GM18498 (cell line): ENCODE measurements at regions not wholly inside any gene's neighbourhood (a gene's known extent, or its start where the extent isn't known, plus 50 kb on each side); places are given as distances from the start of the nearest gene placed in this dataset.
"Not testable (repeated sequence)": the region's sequence is repeated elsewhere in the genome, so short reads cannot be mapped to it uniquely, and the experiment has no call there.

Experiments used
- ATAC-seq: cut with Tn5 transposase; IDR thresholded peaks from one replicate; pipeline ENCODE4 v1.9.1; 2021; ENCODE audit warnings: mild to moderate bottlenecking, moderate library complexity; ENCODE audit not compliant: unreplicated experiment

DNA sequence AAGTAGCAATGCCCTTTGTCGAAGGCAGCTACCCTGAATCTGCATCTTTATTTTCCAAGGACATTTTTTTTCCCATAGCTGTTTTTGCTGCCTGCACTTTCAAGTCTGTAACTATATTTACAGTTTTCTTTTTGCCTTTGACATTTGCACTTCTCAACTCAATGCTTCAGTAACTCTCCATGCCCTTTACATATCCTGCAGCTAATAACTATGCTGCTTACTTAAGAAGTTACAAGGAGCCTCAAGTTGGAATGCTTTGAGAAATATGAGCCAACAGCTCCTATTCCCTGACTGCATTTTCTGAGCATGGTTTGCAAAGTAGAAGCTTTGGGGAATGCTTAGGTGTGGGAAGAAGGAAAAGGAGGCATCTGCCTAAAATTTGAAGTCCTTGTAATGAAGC, 194.8 kb upstream of the TRPC7 start:
- no peak for ATAC-seq

DNA sequence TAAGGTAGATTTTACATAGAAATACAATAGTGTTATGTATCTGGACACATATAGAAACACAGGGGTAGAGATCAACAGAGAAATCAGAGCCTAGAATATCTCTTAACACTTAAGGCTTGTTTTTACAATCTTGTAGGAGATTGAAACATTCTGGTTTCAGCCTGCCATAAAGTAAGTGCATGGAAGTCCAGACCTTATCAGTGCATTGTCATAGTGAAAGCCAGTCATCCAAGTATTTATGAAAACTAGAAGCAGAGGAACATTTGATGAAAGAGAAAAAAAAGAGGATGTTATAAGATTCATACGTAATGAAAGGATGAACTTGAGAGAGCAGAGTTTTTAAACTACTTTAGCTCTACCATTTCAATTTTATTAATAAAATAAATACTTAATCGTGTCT, 194.3 kb upstream of the TRPC7 start:
- ATAC-seq, result no peak

DNA sequence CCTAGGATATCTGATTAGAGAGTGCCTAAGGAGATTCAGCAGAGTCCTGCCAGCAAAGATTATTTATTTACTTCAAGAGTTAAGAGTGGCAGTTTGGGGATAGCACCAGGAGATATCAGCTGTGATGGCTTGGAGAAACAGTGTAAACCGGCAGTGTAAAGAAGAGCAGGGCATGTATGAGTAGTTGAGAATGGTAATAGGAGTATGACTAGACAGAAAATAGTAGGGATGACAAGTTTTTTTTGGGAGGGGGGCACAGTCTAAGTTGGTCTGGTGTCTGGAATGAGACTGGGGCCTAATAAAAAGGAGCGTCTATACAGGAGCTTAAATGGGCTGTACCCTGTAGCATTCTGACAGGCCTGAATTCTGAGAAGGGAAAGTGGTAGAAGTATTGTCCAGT, 181.8 kb upstream of the TRPC7 start:
- not testable (repeated sequence) for ATAC-seq

DNA sequence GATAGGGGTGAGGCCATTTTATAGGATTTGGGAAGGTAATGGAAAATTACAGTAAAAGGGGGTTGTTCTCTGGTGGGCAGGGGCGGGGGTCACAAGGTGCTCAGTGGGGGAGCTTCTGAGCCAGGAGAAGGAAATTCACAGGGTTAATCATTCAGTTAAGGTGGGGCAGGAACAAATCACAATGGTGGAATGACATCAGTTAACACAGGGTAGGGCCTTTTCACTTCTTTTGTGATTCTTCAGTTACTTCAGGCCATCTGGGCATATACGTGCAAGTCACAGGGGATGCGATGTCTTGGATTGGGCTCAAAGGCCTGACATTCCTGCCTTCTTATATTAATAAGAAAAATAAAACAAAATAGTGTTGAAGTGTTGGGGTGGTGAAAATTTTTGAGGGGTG, 181.1 kb upstream of the TRPC7 start:
- not testable (repeated sequence) for ATAC-seq

DNA sequence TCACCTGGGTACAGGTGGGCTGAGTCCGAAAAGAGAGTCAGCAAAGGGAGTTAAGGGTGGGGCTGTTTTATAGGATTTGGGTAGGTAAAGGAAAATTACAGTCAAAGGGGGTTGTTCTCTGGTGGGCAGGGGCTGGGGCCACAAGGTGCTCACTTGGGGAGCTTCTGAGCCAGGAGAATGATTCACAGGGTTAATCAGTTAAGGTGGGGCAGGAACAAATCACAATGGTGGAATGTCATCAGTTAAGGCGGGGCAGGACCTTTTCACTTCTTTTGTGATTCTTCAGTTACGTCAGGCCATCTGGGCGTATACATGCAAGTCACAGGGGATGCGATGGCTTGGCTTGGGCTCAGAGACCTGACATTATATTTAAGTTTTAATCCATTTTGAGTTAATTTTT, 179.7 kb upstream of the TRPC7 start:
- not testable (repeated sequence) for ATAC-seq

DNA sequence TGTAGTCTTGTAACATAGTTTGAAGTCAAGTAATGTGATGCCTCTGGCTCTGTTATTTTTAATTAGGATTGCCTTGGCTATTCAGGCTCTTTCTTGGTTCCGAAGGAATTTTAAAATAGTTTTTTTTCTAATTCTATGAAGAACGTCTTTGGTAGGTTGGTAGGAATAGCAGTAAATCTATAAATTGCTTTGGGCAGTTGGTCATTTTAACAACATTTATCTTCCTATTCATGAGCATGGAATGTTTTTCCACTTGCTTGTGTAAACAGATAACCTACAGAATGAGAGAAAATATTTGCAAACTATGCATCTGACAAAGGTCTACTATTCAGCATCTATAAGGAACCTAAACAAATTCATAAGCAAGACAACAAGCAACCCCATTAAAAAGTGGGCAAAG, 173.2 kb upstream of the TRPC7 start:
- no peak for ATAC-seq

DNA sequence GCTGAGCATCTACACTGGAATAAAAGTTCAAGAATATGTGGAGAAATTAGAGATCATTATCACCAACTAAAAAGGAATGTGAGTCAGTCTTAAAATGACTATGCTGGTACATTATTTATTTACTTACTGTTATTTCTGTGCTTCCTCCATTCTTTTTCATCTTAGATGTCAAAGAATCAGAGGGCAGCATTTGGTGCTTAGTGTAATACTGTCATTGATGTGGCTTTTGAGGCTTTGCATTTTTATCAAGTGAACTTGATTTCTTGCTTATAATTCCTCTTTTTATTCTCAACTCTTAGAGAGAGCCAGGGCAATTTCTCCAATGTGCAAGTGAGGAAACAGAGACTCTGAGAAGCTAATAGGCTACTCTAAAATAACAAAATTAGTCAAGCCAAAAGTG, 163.7 kb upstream of the TRPC7 start:
- ATAC-seq, result no peak

DNA sequence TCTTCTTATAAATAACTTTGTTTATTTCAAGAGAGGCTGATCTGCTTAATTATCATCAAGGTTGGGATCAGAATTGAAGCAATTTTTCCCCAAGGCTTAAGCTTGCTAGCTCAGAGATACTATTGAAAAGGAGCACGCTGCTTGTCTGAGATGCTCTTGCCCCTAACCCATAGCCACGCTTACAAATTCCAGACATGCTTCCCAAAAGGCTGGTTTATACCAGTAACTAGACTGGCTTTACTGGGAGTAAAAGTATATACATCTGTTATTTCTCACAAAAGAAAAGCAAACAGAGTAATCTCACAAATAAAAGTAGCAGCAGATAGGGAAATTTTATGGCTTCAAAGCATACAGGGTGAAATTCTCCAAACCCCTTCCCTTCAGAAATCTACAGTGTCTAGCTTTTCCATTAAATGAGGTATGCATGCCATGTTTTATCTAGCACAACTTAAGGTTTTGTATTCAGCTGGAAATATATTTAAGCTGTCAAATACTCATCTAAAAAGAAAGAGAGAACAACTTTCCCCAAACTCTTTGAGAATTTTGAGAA, 163.2 kb upstream of the TRPC7 start:
- no peak for ATAC-seq

DNA sequence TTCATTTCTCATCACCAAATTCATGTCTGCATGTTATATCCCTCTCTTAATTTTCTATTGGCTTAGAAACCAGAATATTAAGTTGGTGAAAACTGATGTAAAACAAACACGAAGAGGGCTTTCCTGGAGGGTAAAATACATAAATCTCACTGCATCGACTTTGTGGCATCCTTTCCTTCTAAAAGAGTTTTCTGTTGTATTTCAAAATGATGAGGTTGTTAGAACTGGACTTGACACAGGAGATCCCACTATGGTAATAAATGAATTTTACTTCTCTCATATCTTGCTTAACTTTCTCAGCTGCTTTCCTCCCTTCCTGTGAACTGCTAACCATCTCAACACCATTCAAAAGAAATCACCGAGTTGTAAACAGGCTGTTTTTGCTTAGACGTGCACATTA, 162.0 kb upstream of the TRPC7 start:
- no peak for ATAC-seq

DNA sequence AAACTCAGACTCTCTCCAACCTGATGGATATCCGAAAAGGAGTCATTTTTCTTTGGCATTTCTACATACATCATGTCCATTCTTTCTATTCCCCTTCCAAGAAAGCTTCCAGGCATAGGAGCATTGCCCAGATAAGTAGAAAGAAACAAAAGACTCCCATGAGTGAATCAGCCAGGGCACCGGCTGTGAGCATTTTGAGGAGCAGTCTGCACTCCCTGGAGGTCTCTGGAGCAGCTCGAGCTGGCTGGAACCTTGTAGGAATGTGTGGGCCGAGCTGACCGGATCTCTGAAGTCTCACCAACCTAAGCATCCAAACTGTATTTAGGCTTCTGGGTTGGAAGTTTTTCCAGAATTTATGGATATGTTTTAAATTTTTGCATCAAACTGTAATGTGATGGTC, 161.4 kb upstream of the TRPC7 start:
- no peak for ATAC-seq

DNA sequence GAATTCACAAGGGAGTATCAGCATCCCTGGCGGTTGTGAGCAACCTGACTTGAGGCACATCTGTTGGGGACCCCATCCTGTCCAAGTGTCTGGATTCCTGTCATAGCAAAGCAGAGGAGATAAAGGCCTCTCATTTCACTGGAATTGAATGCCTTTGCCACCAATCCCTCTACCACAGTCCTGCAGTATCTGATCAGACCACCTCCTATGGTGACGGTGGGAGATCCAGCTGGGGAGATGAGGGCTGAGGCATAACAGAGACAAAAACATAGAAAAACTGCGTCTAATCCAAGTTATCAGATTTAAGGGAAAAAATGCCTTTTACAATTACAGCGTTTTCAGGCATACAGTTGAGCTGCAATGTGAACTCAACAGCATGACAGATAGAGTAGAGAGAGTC, 160.7 kb upstream of the TRPC7 start:
- ATAC-seq, result no peak

DNA sequence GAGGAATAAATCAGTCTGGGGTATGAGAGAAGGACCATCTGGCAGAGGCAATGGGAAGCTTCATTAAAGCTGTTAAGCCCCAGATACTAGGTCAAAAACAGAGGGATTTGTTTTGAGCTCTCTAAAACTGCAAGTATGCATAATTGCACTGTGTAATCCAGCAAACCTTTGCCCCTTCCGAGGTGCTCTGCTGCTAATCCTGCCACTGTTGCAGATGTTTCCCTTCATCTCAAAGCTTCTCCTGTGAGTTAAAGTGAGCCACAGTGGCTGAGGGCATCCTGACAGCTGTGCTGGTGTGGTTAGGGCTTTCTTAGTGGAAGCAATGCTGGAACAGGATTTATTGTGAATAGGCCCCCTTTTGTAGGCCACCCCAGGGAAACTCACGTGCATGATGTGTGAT, 160.3 kb upstream of the TRPC7 start:
- no peak for ATAC-seq

DNA sequence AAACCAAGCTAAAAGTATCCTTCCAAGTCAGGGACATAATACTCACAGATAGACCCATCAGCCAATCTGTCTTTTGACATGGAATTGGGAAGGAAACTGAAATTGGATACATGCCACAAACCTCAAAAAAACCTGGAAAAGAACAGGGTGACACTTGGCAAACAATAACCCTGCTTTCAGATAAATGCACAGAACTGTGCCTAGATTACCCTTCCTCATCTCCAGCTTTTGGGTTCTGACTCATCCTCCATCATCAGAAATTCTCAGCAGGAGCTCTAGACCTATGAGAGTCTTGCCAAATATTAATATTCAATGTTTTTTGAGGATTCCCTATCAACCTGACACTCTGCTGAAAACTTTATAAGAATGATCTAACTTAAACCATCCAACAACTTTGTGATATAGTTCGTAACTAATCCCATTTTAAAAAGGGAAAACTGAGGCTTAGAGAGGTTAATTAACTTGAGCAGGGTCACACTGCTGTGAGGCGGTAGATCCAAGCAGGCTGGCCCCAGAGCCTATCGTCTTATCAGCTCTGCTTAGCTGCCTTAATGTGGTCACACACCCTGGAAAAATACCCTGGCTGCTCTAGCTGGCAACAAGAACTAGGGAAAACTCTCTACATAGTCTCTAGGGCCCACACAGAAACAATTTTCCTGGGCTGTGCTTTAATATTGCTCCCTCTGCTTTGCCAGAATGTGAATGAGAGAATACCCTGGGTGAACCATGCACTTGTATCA, 157.0 kb upstream of the TRPC7 start:
- ATAC-seq, result no peak

DNA sequence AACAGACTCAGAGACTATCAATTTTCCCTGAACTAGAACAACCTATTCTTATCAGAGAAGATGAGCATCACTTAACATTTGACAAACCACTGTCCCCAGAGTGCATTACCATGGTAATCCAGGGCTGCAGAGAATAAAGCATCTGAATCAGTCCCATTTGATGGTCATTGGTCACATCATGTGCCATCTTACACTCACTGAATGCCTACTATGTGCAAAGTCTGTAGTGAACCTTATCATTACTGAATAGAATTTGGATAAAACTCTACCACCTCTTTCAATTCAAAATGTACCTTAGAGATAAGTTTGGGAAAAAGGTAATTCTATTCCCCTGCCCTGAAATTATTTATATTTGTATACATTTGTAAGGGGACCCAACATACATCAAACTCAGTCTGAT, 156.4 kb upstream of the TRPC7 start:
- ATAC-seq, result no peak

DNA sequence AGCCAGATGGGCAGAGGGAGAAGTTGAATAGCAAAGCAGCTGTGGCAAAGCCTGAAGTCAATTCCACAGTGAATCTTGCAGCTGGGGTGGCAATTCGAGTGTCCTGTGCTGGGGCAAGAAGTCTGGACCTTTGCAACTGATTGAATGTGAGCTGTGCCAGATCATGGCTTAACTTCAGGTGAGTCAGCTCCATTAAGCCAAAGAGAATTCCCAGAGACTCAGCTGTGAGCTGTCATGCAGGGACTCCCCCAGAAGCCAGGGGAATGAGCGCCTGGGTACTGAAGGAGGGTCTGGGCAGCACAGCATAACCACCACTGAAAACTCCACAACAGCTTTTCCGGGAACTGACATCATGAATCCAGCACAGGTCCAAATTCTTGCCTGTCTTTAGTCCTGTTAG, 153.5 kb upstream of the TRPC7 start:
- no peak for ATAC-seq

DNA sequence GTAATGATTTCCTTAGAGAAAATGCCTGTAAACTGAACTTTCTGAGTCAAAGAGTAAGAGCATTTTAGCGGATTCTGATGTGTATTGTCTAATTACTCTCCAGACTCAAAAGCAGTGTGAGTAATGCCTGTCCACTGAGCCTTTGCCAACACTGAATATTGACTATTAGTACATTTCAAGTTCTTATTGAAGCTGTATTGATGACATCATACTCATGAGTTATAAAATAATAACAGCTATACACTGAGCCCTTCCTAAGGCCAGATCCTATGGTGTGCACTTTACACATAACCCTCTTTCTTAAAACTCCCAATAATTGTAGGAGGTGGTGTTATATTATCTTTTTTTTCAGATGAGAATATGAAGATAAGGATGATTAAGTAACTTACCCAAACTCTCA, 152.8 kb upstream of the TRPC7 start:
- ATAC-seq, result no peak

DNA sequence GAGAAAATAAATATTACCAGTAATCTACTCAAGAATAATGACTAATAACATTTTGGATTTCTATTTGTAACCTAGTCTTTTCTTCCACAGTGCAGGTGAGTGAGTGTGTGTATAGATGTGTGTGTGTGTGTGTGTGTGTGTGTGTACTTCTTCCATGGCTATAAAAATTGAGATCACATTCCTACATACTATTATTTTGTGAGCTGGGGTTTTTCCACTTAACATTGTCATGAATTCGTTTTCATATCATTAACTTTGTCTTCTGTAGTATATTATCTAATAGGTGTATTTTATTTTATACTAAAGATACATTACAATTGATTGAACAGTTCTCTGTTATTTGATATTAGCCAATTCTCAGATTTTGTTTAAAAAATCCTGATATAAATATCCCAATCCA, 152.4 kb upstream of the TRPC7 start:
- ATAC-seq, result no peak

DNA sequence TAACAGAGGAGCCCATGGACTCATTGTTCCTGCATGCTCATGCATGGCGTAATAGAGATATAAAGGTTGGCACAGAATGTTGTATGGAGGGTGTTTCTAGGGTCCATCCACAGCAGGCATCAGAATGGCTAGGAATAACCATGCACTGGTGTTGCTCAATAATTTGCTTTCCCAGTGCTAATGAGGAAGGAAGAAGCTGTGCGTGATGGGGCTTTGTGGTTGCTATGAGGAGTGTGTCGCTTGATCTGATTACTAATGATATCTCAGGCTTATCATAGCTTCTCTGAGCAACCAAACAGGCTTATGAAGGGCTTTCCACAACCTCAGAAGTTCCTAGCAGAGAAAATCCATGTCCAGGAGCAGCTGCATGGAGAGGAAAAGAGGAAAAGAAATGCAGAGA, 151.3 kb upstream of the TRPC7 start:
- no peak for ATAC-seq

DNA sequence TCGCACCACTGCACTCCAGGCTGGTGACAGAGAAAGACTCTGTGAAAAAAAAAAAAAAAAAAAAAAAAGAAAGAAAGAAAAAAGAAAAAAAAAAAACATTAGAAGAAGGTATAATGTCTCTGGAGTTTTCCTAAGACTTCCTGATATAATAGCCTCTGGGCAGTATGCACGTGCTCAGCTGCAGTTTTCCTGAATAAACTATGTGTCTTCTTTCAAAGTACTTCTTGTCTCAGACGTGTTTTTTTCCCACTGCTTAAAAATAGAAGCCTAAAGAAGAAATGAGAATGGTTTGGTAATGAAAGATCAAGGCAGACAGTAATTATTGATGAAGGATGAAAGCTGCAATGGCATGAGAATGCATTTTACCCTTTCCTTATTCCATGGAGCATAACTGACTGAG, 148.1 kb upstream of the TRPC7 start:
- ATAC-seq, result no peak

DNA sequence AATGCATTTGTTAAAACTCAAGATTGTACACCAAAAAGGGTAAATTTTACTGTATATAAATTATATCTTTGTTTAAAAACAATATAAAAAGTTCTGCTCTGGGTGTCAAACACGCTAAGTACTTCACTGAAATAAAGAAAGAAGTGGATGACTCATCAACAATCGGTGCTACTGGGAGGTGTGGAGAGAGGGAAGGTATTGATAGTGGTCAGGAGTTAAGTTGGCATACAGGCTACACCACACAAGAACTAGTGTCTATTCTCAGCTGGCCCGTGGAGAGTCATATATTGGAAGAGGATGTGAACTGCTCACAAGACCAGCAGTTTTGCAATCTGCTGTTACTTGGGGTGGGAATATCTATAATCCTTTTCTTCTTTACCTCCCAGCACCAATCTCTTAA, 145.7 kb upstream of the TRPC7 start:
- no peak for ATAC-seq

DNA sequence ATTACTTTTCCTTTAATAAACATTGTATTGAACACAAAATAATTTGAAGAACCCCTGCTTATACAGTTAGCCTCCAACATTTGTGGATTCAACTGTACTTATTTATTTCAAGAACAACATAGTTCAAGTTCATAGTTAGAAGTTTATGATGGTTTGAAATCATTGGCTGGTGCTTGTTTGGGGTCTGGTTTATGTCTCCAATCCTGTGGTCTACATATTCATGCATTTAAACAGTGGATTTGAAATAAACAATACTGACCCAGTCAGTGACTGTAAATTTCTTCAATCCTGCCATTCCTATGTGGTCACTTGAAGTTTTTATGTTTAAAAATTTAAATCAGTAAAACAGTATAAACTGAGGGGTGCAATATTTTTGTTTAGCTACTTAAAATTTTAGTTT, 145.1 kb upstream of the TRPC7 start:
- ATAC-seq, result no peak

DNA sequence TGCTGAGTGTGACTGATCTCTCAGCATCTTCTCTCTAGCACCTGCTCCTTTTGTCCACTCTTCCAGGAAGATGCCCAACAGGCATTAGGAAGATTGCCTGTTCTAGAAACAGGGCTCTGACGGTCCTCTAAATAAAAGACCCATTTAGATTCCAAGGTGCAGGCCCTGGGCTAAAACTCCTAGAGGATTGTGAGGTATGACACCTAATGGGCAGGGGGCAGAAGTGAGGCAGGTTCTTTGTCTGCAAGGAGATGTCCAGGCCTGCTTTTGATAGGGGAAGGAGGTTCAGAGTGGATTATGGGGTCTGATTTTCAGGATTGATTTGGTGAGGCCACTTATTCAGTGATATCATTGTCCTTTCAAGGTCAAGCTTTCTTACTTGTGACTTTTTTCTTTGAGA, 140.8 kb upstream of the TRPC7 start:
- no peak for ATAC-seq

DNA sequence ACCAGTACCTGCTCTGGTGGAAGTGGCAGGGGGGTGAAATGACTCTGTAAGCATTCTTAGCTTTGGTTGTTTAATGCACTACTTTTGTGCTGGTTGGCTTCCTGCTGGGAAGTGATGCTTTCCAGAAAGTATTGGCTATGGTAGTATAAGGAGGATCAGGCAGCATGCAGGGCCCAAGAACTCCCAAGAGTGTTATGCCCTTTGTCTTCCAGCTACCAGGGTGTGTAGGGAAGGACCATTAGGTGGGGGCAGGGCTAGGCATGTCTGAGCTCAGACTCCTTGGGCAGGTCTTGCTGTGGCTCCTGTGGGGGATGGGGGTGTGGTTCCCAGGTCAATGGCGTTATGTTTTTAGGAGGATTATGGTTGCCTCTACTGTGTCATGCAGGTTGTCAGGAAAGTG, 135.8 kb upstream of the TRPC7 start:
- ATAC-seq, result no peak
